Caco-2 (cell line): ENCODE measurements at regions not wholly inside any gene's neighbourhood (a gene's known extent, or its start where the extent isn't known, plus 50 kb on each side); places are given as distances from the start of the nearest gene placed in this dataset.

Experiments used
- BruUV-seq: library from RNA; stranded (reverse); fragments of 400-500 nt; replicated peaks from 2 replicates; lab custom pipeline; 2021; lab: Mats Ljungman, UMichigan
- CTCF ChIA-PET: fragments of 300-600 bp; sonication (Branson Sonifier 250); formaldehyde crosslinking; loops from one replicate; lab custom pipeline; 2022; ENCODE audit warnings: antibody characterized with exemption; lab: Charles Lee
- POLR2A ChIA-PET: fragments of 300-600 bp; sonication (Branson Sonifier 250); formaldehyde crosslinking; loops from one replicate; lab custom pipeline; 2022; ENCODE audit warnings: antibody characterized with exemption; lab: Charles Lee
- DNase-seq, 2 experiments: peaks; one replicate each; pipeline versions ENCODE4 v3.0.0 to v3.0.0-alpha.2; 2020 to 2022
- H3K27me3 ChIP-seq: replicated peaks from 2 replicates; pipeline ENCODE4 v1.6.0; 2011; ENCODE audit warnings: low read length; ENCODE audit not compliant: control insufficient read depth, insufficient read depth
- H3K36me3 ChIP-seq: 2 replicates; pipeline ENCODE4 v1.5.1; 2011; ENCODE audit warnings: low read length; ENCODE audit not compliant: control insufficient read depth, insufficient read depth
- H3K4me1 ChIP-seq: fragments of 250-450 bp; sonication (Bioruptor Pico); 2 replicates; pipeline ENCODE4 v1.5.1; 2020; ENCODE audit warnings: mild to moderate bottlenecking
- H3K4me3 ChIP-seq: 2 replicates; pipeline ENCODE4 v1.5.1; 2011; ENCODE audit warnings: low read depth, mild to moderate bottlenecking, control low read depth, low read length
- H3K9me3 ChIP-seq: fragments of 250-450 bp; sonication (Bioruptor Pico); 2 replicates; pipeline ENCODE4 v1.5.1; 2020; ENCODE audit warnings: mild to moderate bottlenecking, moderate library complexity
- H3K27ac Mint-ChIP-seq: one replicate; pipeline ENCODE4 v1.8.0; 2022; ENCODE audit warnings: mixed read lengths; ENCODE audit not compliant: unreplicated experiment
- H3K27me3 Mint-ChIP-seq: one replicate; pipeline ENCODE4 v1.8.0; 2022; ENCODE audit warnings: mixed read lengths; ENCODE audit not compliant: insufficient read depth, unreplicated experiment
- H3K36me3 Mint-ChIP-seq: one replicate; pipeline ENCODE4 v1.8.0; 2022; ENCODE audit warnings: mild to moderate bottlenecking, mixed read lengths; ENCODE audit not compliant: insufficient read depth, unreplicated experiment
- H3K4me1 Mint-ChIP-seq: one replicate; pipeline ENCODE4 v1.8.0; 2022; ENCODE audit warnings: low read depth, mixed read lengths; ENCODE audit not compliant: unreplicated experiment
- H3K4me3 Mint-ChIP-seq: one replicate; pipeline ENCODE4 v1.8.0; 2022; ENCODE audit warnings: mild to moderate bottlenecking, moderate library complexity, mixed read lengths; ENCODE audit not compliant: unreplicated experiment
- H3K9me3 Mint-ChIP-seq: one replicate; pipeline ENCODE4 v1.8.0; 2022; ENCODE audit warnings: mixed read lengths; ENCODE audit not compliant: unreplicated experiment
- CTCF ChIP-seq, 2 experiments: fragments of 200-600 bp in 1 of 2; IDR thresholded peaks; 1 replicate in 1 of 2; 2 replicates in 1 of 2; pipeline versions ENCODE4 v1.5.1 to v1.8.0; 2011 to 2022; ENCODE audit warnings: antibody characterized with exemption in 1 of 2, control low read depth in 1 of 2, inconsistent platforms in 1 of 2, low read depth in 1 of 2, low read length in 1 of 2, mild to moderate bottlenecking in 1 of 2, moderate library complexity in 1 of 2; ENCODE audit not compliant: insufficient read depth in 1 of 2, severe bottlenecking in 1 of 2, unreplicated experiment in 1 of 2
- intact Hi-C: fragments of 100-400 bp; cut with micrococcal nuclease; formaldehyde crosslinking; loops from one replicate; pipeline ENCODE4 v1.10.0; 2022; ENCODE audit not compliant: unreplicated experiment

DNA sequence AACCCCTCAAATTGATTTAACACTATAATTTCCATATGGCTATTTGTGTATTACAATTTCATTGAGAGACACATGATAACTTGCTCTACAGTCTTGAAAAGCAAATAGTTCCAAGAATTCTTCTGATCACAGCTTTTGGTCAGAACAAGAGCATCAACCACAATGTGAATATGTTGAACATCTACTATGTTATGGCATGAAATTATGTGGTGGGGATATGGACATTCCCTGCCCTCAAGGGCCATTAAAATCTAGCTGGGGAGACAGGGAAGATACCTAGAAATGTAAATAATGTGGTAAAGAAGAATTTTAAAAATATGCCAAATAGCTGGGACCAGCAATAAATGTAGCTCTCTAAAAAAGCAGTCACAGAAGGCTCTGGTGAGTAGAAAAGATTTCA lies 262.2 kb downstream of the FZD1 start:
- Histone ChIP-seq H3K4me1 (no peaks in the 10 kb centered on the region), H3K4me3 (no peak overlapping the region), H3K36me3 (no peaks in the 10 kb centered on the region), H3K9me3 (no peaks in the 10 kb centered on the region; the same call in 1 of the 2 replicates), H3K27me3 (no peaks in the 10 kb centered on the region; the same call in 1 of the 2 replicates)
- POLR2A ChIA-PET = no interaction called here
- BruUV-seq = no TSS peak
- H3K27me3 Mint-ChIP-seq = peaks cover 4% of the 10 kb centered on the region
- no peaks in the 10 kb centered on the region for H3K36me3 Mint-ChIP-seq
- no peak overlapping the region for H3K4me3 Mint-ChIP-seq
- H3K27ac Mint-ChIP-seq = no peak overlapping the region
- no peaks in the 10 kb centered on the region for H3K9me3 Mint-ChIP-seq
- no peaks in the 10 kb centered on the region for H3K4me1 Mint-ChIP-seq
- no peak for DNase-seq
- no peak for TF ChIP-seq CTCF (IDR thresholded peaks at IDR 0.05; ENCODE audit: insufficient read depth in 1 of 2, low read depth in 1 of 2, low read length in 1 of 2, severe bottlenecking in 1 of 2, unreplicated experiment in 1 of 2)
- CTCF ChIA-PET = no interaction called here
- intact Hi-C loops = no loop called here

DNA sequence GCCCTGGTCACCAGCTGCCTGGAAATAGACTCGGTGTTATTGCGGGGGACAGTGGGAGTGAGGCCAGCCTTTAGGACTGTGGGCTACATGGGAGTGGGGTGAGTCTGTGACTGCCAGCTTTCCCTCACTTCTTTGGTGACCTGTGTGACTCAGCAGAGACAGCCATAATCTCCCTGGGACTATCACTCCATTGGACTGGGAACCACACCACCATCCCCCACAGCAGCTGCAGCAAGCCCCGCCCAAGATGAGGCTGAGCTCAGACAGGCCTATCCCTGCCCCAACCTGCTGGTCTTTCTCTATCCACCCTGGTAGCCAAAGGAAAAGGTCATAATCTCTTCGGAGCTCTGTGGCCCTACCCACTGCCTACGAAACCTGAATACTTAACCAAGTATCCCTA lies 263.2 kb downstream of the FZD1 start:
- Histone ChIP-seq H3K36me3 (no peaks in the 10 kb centered on the region), H3K4me3 (no peak overlapping the region), H3K4me1 (no peaks in the 10 kb centered on the region), H3K9me3 (peaks cover 4% of the 10 kb centered on the region; the same call in 1 of the 2 replicates), H3K27me3 (no peaks in the 10 kb centered on the region; the same call in 1 of the 2 replicates)
- Mint-ChIP-seq H3K36me3 (no peaks in the 10 kb centered on the region), H3K9me3 (no peaks in the 10 kb centered on the region), H3K4me1 (no peaks in the 10 kb centered on the region), H3K4me3 (no peak overlapping the region), H3K27ac (no peak overlapping the region), H3K27me3 (peaks cover 4% of the 10 kb centered on the region)
- no peak for TF ChIP-seq CTCF (IDR thresholded peaks at IDR 0.05; ENCODE audit: insufficient read depth in 1 of 2, low read depth in 1 of 2, low read length in 1 of 2, severe bottlenecking in 1 of 2, unreplicated experiment in 1 of 2)
- no peak for DNase-seq
- BruUV-seq = no TSS peak
- POLR2A ChIA-PET = no interaction called here
- intact Hi-C loops = no loop called here
- CTCF ChIA-PET = no interaction called here

GRCh38 chr7:91533996-91534395 lies 269.8 kb downstream of the FZD1 start:
- no peak for TF ChIP-seq CTCF (IDR thresholded peaks at IDR 0.05; ENCODE audit: insufficient read depth in 1 of 2, low read depth in 1 of 2, low read length in 1 of 2, severe bottlenecking in 1 of 2, unreplicated experiment in 1 of 2)
- Histone ChIP-seq H3K4me3 (no peak overlapping the region), H3K27me3 (no peaks in the 10 kb centered on the region; the same call in 1 of the 2 replicates), H3K36me3 (no peaks in the 10 kb centered on the region), H3K4me1 (no peaks in the 10 kb centered on the region), H3K9me3 (peaks cover 4% of the 10 kb centered on the region; the same call in 1 of the 2 replicates)
- H3K27ac Mint-ChIP-seq = no peak overlapping the region
- no peak for DNase-seq
- intact Hi-C loops = no loop called here
- H3K4me3 Mint-ChIP-seq = no peak overlapping the region
- H3K4me1 Mint-ChIP-seq = no peaks in the 10 kb centered on the region
- ChIA-PET POLR2A (no interaction called here), CTCF (no interaction called here)
- peaks cover 15% of the 10 kb centered on the region for H3K27me3 Mint-ChIP-seq
- peaks cover 6% of the 10 kb centered on the region for H3K9me3 Mint-ChIP-seq
- no TSS peak for BruUV-seq
- no peaks in the 10 kb centered on the region for H3K36me3 Mint-ChIP-seq
